ENCODE measurements at regions not wholly inside any gene's neighbourhood (a gene's known extent, or its start where the extent isn't known, plus 50 kb on each side); places are given as distances from the start of the nearest gene placed in this dataset.

DNA sequence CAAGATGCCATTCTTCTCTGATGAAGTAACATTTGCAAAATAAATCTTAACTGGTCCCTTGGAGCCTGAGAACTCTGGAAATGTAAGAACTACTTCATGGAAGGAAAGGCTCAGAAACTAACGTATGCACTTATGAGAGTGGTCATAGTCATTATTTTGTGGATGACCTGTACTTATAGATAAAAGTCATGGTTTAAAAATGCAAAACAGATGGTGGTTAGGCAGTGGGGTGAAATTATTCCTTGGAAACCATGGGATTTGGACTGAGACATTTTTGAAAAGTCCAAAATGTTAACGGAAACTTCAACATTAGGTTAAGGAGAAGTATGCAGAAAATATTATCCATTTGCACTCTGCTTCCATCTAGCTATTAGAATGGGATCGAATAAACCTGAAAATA, 223.0 kb downstream of the ICOS start:
- Histone ChIP-seq H3K9me2 (ENCODE audit: insufficient read depth) (no peaks in the 10 kb centered on the region), H3K36me3 (ENCODE audit: insufficient read depth) (no peaks in the 10 kb centered on the region), H2AFZ (no peak overlapping the region), H3K27ac (ENCODE audit: low read depth) (no peak overlapping the region), H3K27me3 (ENCODE audit: insufficient read depth) (no peaks in the 10 kb centered on the region), H3K4me2 (no peak overlapping the region), H3K4me1 (ENCODE audit: insufficient read depth) (peaks cover 12% of the 10 kb centered on the region; the same call in 1 of the 2 replicates), H4K20me1 (replicated peaks; ENCODE audit: insufficient read depth) (no peaks in the 10 kb centered on the region), H3F3A (replicated peaks; ENCODE audit: low read depth) (no peaks in the 10 kb centered on the region), H3K4me3 (no peak overlapping the region), H3K79me2 (replicated peaks; ENCODE audit: insufficient read depth) (no peaks in the 10 kb centered on the region)
- ATAC-seq, result no peak
- Mint-ChIP-seq H3K4me1 (peaks cover 4% of the 10 kb centered on the region; the same call in 2 of the 3 replicates), H3K4me3 (no peak overlapping the region), H3K9me3 (peaks cover 6% of the 10 kb centered on the region; the same call in 2 of the 3 replicates), H3K27me3 (ENCODE audit: insufficient read depth, low read depth, poor library complexity) (peaks cover 1% of the 10 kb centered on the region), H3K27ac (no peak overlapping the region), H3K36me3 (ENCODE audit: low read depth) (peaks cover 9% of the 10 kb centered on the region)
- DNase-seq (ENCODE audit: low spot score), result no peak
- TF ChIP-seq ZNF114 (CRISPR knock-in tag; IDR thresholded peaks at IDR 0.05), result no peak
- no peak for TF ChIP-seq ZNF331 (CRISPR knock-in tag; IDR thresholded peaks at IDR 0.05; ENCODE audit: low read depth)
- TF ChIP-seq, protein P1, sequence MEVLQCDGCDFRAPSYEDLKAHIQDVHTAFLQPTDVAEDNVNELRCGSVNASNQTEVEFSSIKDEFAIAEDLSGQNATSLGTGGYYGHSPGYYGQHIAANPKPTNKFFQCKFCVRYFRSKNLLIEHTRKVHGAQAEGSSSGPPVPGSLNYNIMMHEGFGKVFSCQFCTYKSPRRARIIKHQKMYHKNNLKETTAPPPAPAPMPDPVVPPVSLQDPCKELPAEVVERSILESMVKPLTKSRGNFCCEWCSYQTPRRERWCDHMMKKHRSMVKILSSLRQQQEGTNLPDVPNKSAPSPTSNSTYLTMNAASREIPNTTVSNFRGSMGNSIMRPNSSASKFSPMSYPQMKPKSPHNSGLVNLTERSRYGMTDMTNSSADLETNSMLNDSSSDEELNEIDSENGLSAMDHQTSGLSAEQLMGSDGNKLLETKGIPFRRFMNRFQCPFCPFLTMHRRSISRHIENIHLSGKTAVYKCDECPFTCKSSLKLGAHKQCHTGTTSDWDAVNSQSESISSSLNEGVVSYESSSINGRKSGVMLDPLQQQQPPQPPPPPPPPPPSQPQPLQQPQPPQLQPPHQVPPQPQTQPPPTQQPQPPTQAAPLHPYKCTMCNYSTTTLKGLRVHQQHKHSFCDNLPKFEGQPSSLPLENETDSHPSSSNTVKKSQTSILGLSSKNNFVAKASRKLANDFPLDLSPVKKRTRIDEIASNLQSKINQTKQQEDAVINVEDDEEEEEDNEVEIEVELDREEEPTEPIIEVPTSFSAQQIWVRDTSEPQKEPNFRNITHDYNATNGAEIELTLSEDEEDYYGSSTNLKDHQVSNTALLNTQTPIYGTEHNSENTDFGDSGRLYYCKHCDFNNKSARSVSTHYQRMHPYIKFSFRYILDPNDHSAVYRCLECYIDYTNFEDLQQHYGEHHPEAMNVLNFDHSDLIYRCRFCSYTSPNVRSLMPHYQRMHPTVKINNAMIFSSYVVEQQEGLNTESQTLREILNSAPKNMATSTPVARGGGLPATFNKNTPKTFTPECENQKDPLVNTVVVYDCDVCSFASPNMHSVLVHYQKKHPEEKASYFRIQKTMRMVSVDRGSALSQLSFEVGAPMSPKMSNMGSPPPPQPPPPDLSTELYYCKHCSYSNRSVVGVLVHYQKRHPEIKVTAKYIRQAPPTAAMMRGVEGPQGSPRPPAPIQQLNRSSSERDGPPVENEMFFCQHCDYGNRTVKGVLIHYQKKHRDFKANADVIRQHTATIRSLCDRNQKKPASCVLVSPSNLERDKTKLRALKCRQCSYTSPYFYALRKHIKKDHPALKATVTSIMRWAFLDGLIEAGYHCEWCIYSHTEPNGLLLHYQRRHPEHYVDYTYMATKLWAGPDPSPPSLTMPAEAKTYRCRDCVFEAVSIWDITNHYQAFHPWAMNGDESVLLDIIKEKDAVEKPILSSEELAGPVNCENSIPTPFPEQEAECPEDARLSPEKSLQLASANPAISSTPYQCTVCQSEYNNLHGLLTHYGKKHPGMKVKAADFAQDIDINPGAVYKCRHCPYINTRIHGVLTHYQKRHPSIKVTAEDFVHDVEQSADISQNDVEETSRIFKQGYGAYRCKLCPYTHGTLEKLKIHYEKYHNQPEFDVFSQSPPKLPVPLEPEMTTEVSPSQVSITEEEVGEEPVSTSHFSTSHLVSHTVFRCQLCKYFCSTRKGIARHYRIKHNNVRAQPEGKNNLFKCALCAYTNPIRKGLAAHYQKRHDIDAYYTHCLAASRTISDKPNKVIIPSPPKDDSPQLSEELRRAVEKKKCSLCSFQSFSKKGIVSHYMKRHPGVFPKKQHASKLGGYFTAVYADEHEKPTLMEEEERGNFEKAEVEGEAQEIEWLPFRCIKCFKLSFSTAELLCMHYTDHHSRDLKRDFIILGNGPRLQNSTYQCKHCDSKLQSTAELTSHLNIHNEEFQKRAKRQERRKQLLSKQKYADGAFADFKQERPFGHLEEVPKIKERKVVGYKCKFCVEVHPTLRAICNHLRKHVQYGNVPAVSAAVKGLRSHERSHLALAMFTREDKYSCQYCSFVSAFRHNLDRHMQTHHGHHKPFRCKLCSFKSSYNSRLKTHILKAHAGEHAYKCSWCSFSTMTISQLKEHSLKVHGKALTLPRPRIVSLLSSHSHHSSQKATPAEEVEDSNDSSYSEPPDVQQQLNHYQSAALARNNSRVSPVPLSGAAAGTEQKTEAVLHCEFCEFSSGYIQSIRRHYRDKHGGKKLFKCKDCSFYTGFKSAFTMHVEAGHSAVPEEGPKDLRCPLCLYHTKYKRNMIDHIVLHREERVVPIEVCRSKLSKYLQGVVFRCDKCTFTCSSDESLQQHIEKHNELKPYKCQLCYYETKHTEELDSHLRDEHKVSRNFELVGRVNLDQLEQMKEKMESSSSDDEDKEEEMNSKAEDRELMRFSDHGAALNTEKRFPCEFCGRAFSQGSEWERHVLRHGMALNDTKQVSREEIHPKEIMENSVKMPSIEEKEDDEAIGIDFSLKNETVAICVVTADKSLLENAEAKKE (CRISPR knock-in tag; IDR thresholded peaks at IDR 0.05), result no peak
- no peak for TF ChIP-seq JUNB (IDR thresholded peaks at IDR 0.05; ENCODE audit: unreplicated experiment)
- TF ChIP-seq POLR2AphosphoS5 (IDR thresholded peaks at IDR 0.05; ENCODE audit: low read depth), result no peak
- no peak for TF ChIP-seq STAT1 (IDR thresholded peaks at IDR 0.05; ENCODE audit: unreplicated experiment)
- TF ChIP-seq EZH2phosphoT487 (IDR thresholded peaks at IDR 0.05; ENCODE audit: unreplicated experiment), result no peak
- TF ChIP-seq, protein P2, sequence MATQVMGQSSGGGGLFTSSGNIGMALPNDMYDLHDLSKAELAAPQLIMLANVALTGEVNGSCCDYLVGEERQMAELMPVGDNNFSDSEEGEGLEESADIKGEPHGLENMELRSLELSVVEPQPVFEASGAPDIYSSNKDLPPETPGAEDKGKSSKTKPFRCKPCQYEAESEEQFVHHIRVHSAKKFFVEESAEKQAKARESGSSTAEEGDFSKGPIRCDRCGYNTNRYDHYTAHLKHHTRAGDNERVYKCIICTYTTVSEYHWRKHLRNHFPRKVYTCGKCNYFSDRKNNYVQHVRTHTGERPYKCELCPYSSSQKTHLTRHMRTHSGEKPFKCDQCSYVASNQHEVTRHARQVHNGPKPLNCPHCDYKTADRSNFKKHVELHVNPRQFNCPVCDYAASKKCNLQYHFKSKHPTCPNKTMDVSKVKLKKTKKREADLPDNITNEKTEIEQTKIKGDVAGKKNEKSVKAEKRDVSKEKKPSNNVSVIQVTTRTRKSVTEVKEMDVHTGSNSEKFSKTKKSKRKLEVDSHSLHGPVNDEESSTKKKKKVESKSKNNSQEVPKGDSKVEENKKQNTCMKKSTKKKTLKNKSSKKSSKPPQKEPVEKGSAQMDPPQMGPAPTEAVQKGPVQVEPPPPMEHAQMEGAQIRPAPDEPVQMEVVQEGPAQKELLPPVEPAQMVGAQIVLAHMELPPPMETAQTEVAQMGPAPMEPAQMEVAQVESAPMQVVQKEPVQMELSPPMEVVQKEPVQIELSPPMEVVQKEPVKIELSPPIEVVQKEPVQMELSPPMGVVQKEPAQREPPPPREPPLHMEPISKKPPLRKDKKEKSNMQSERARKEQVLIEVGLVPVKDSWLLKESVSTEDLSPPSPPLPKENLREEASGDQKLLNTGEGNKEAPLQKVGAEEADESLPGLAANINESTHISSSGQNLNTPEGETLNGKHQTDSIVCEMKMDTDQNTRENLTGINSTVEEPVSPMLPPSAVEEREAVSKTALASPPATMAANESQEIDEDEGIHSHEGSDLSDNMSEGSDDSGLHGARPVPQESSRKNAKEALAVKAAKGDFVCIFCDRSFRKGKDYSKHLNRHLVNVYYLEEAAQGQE (IDR thresholded peaks at IDR 0.05; ENCODE audit: unreplicated experiment), result no peak
- TF ChIP-seq, protein P3, sequence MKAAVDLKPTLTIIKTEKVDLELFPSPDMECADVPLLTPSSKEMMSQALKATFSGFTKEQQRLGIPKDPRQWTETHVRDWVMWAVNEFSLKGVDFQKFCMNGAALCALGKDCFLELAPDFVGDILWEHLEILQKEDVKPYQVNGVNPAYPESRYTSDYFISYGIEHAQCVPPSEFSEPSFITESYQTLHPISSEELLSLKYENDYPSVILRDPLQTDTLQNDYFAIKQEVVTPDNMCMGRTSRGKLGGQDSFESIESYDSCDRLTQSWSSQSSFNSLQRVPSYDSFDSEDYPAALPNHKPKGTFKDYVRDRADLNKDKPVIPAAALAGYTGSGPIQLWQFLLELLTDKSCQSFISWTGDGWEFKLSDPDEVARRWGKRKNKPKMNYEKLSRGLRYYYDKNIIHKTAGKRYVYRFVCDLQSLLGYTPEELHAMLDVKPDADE (IDR thresholded peaks at IDR 0.05), result no peak
- TF ChIP-seq NANOG (IDR thresholded peaks at IDR 0.05; ENCODE audit: borderline replicate concordance), result no peak
- TF ChIP-seq, protein P4, sequence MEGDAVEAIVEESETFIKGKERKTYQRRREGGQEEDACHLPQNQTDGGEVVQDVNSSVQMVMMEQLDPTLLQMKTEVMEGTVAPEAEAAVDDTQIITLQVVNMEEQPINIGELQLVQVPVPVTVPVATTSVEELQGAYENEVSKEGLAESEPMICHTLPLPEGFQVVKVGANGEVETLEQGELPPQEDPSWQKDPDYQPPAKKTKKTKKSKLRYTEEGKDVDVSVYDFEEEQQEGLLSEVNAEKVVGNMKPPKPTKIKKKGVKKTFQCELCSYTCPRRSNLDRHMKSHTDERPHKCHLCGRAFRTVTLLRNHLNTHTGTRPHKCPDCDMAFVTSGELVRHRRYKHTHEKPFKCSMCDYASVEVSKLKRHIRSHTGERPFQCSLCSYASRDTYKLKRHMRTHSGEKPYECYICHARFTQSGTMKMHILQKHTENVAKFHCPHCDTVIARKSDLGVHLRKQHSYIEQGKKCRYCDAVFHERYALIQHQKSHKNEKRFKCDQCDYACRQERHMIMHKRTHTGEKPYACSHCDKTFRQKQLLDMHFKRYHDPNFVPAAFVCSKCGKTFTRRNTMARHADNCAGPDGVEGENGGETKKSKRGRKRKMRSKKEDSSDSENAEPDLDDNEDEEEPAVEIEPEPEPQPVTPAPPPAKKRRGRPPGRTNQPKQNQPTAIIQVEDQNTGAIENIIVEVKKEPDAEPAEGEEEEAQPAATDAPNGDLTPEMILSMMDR (conservative IDR thresholded peaks at IDR 0.05; ENCODE audit: low read depth in 2 of 2), result no peak
- TF ChIP-seq CREB1 (CRISPR knock-in tag; IDR thresholded peaks at IDR 0.05; ENCODE audit: low read depth), result no peak
- TF ChIP-seq EZH2 (IDR thresholded peaks at IDR 0.05; ENCODE audit: low read depth, unreplicated experiment), result no peak

Data from GM23338 (cell line).